ENCODE measurements at regions not wholly inside any gene's neighbourhood (a gene's known extent, or its start where the extent isn't known, plus 50 kb on each side); places are given as distances from the start of the nearest gene placed in this dataset.

DNA sequence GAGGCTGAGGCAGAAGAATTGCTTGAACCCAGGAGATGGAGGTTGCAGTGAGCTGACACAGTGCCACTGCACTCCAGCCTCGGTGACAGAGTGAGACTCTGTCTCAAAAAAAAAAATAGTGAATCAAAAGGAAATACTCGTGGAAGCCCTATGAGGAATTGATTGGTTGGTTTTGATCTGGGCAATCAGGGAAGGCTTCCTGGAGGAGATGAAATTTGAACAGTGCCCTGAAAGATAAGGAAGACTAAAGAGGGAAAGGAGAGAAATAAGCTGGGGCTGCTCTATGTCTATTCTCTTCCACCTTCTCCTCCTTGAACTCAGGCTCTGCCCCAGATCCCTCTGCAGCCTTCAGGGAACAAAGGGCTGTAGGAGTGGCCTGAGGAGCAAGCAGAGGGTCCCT is 54.1 kb downstream of the IRF2BPL start:
- no peak for DNase-seq

- no peak for DNase-seq
Measured at GRCh38 chr14:76971549-76971948, 57.0 kb downstream of the IRF2BPL start.

- DNase-seq = no peak
Measured at GRCh38 chr14:76968621-76969063, 59.9 kb downstream of the IRF2BPL start.

GRCh38 chr14:76967788-76968187 is 60.7 kb downstream of the IRF2BPL start:
- DNase-seq = no peak

- DNase-seq = no peak
Measured at GRCh38 chr14:76965232-76965631, 63.3 kb downstream of the IRF2BPL start.

DNA sequence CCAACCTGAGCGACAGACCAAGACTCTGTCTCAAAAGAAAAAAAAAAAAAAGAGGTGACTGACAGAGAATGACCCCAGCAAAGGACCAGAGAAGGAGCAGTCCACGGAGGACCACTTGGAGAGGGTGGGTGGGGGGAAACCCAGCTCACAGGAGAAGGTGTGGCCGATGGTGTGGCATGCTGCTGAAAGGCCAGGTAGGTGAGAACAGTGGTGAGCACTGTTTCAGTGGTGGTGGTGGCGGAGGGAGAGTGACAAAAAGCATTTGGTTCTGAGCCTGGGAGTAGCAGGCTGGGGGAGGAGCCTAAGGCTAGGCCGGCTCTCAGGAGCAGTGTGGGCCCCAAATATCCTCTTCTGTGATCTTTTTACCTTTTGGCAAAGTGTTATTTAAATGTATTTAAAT is 63.8 kb downstream of the IRF2BPL start:
- DNase-seq = no peak

GRCh38 chr14:76963372-76963771 is 65.1 kb downstream of the IRF2BPL start:
- no peak for DNase-seq

- DNase-seq = no peak
Measured at GRCh38 chr14:76962303-76962660, 66.2 kb downstream of the IRF2BPL start.

DNA sequence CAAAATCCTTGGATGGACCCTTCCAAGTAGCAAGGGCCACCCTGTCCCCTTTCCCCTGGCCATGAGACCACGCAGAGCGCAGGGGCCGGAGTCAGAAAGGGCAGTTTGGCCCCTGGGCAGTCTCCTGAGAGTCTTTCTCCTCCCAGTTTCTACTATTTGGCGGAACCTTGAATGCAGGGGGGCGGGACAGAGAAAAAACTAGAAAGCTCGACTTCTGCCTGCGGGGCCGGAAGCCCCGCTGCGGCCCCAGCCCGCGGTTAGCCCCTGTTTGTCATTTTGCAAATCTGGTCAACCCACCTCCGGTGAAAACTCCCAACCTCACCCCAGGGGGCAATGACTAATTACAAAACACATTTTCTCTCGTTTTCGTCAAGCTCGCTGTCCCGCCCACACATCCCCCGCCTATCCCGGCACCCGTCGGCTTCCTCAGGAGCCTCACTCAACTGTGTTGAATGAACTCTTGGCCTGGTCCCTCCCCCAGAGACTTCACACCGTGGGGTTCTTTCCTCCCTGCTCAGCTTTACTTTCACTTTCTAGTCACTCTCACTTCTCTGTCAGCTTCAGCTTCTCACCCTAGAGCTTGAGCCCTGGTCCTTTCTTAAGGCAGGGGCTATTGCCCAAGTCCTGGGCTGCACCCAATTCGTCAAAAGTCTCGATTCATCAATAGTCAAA is 66.7 kb downstream of the IRF2BPL start:
- DNase-seq = peak; percentile 97

GRCh38 chr14:76958980-76959710 is 69.4 kb downstream of the IRF2BPL start:
- no peak for DNase-seq

- DNase-seq = peak; percentile 34
Measured at GRCh38 chr14:76958020-76958979, 70.2 kb downstream of the IRF2BPL start.

GRCh38 chr14:76957224-76957891 is 71.2 kb downstream of the IRF2BPL start:
- DNase-seq = peak; percentile 36

DNA sequence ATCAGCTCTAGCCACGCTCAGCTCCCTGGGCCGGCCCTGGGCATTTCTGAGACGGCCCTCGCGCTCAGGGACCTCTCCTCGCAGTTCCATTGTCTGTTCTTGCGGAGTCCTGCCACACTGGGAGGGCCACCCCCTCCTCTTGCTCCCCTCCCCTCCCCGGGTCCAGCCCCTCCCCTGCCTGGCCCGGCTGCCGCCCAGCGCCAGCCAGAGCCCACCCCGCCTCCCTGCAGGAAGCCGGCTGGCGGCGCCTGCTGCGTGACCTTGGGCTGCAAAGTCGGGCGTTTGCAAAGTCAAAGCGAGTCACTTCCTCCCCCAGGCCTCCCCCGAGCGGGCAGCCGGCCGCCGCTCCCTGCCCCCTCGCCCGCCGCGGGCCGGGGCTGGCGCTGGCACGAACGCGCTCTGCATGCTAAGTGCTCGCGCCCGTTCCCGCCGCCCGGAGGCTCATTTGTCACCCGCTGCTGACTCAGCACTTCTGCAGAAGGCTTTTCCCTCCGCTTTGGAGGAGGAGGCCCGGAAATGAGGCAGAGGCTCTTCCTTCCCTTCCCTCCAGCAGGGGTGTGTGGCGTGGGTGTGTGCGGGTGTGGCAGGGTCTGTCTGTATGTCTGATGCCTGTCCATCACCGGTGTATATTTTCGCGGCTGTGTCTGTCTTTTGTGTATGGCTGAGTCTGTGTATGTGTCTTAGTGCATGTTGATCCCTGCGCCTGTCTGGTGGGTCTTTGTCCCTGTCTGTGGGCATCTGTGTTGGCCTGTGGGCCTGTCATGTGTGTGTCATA is 72.0 kb downstream of the IRF2BPL start:
- peak; percentile 90 for DNase-seq

- peak; percentile 79 for DNase-seq
Measured at GRCh38 chr14:76955575-76956315, 72.8 kb downstream of the IRF2BPL start.

DNA sequence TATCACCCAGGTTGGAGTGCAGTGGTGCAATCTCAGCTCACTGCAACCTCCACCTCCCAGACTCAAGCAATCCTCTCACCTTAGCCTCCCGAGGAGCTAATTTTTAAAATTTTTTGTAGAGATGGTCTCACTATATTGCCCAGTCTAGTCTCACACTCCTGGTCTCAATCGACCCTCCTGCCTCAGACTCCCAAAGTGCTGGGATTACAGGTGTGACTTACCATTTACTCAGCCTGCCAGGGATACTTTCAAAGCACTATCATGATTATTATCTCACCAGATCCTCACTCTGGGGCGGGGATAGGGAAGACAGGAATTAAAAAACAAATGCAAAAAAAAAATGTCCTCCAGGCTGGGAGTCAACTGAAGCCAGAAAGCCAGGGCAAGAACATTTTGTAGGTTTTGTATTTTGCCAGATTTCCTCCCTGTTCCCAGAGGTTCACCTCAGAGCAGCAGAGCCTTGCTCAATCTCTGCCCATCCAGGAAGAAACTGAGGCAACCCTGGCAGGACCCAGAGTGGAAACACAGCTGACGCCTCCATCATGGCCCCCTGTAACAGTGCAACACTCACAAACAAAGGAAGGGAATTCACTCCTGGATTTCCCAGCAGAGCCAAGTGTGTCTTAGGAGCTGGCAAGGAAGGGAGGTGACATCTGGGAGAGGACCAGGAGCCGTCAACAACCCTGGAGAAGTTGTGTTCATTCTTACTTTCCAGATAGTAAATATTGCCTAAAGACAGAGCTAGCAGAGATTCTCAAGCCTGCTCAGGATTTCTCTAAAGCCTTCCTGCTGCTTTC is 73.9 kb downstream of the IRF2BPL start:
- DNase-seq = no peak

DNA sequence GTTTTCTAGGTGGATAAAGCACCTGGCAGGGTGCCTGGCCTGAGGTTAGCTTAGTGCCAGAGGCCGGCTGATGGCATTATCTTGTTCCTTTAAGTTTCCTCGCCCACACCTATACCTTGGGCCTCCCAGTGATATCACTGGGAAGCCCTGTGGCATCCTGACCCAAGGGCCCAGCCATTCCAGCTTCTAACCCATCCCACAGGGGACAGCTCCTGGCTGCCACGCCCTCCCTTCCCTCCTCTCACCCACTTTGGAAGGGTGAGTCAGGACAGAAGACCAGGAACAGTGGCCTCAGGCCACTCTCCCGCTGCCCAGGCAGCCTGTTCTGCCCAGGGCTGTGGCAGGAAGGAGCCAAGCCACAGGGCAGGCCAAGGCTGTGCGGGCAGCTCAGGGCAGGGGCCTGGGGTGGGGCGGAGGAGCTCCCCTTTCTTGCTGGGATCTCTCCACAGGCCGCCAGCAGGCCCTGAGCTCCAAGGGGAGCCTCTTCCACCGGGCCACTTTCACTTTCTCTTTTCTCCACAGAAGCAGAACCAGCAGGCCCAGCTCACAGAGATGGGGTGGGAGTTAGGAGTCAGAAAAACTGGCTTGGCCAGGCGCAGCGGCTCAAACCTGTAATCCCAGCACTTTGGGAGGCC is 75.1 kb downstream of the IRF2BPL start:
- DNase-seq = peak; percentile 61

DNA sequence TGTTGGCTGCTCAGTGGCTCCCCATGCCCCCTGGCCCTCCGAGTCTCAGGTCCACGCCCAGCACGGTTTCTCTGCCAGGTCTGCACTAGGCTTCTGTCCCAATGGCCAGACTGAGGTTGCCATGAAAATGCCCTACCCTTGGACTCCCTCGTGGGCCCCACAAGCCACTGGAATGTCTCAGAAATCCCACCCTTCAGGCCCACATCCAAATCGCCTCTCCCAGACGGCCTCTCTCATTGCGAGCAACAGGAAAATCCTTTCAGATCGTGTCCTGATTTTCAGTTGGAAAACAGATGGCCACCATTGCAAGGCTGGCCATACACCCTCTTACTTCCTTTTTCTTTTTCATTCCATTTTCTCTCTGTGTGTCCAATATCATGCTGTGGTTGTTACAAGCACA is 77.3 kb downstream of the IRF2BPL start:
- DNase-seq = no peak

- DNase-seq = no peak
Measured at GRCh38 chr14:76950055-76951020, 78.2 kb downstream of the IRF2BPL start.

DNA sequence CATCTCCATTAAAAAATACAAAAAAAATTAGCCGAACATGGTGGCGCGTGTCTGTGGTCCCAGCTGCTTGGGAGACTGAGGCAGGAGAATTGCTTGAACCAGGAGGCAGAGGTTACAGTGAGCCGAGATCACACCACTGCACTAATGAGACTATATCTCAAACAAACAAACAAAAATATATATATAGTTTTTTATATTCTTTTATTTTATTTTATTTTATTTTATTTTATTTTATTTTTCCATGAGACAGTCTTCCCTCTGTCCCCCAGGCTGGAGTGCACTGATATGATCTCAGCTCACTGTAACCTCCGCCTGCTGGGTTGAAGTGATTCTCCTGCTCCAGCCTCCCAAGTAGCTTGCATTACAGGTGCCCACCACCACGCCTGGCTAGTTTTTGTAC is 79.5 kb downstream of the IRF2BPL start:
- DNase-seq = no peak

All from CD4-positive, alpha-beta T cell treated with Interleukin-12 subunit alpha and Interleukin-12 subunit beta, for 1 hour (primary cell).